Prostate gland (tissue), 2 donors: ENCODE measurements at regions not wholly inside any gene's neighbourhood (a gene's known extent, or its start where the extent isn't known, plus 50 kb on each side); places are given as distances from the start of the nearest gene placed in this dataset.

ENCODE experiments used
- DNase-seq: peaks from one replicate; pipeline ENCODE4 v3.0.0-alpha.2; 2019; ENCODE audit warnings: low spot score
- H3K27ac ChIP-seq, 2 donors: fragments of 200-600 bp; sonication (generic); 2 replicates each; pipeline ENCODE4 v1.5.1; 2017 to 2019
- H3K27me3 ChIP-seq: fragments of 200-600 bp; sonication (generic); replicated peaks from 2 replicates; pipeline ENCODE4 v1.5.1; 2019; ENCODE audit not compliant: insufficient read depth
- H3K36me3 ChIP-seq, 2 donors: fragments of 200-600 bp; sonication (generic); 1 replicate in 1 of 2; 2 replicates in 1 of 2; pipeline versions ENCODE4 v1.5.1 to v1.8.1; 2017 to 2019
- H3K4me1 ChIP-seq: fragments of 200-600 bp; sonication (generic); replicated peaks from 2 replicates; pipeline ENCODE4 v1.5.1; 2019
- H3K4me3 ChIP-seq, 2 donors: fragments of 200-600 bp; sonication (generic); 2 replicates each; pipeline ENCODE4 v1.5.1; 2017 to 2019
- H3K9me3 ChIP-seq: fragments of 200-600 bp; sonication (generic); 2 replicates; pipeline ENCODE4 v1.5.1; 2017
- CTCF ChIP-seq, 4 experiments: fragments of 200-600 bp in 2 of 4; fragments of 450-650 bp in 2 of 4; sonication (generic) in 2 of 4; IDR thresholded peaks; 1 replicate in 3 of 4; 2 replicates in 1 of 4; pipeline ENCODE4 v1.5.1; 2016 to 2019; ENCODE audit warnings: antibody characterized with exemption in 4 of 4, mild to moderate bottlenecking in 2 of 4, moderate library complexity in 2 of 4
- POLR2A ChIP-seq: fragments of 450-650 bp; IDR thresholded peaks from one replicate; pipeline ENCODE4 v1.6.1; 2016; ENCODE audit warnings: antibody characterized with exemption, mild to moderate bottlenecking
- POLR2AphosphoS5 ChIP-seq: sonication (generic); formaldehyde crosslinking; IDR thresholded peaks from one replicate; pipeline ENCODE4 v1.6.1; 2017; ENCODE audit warnings: antibody characterized with exemption
- WGBS: methylation state at CpG from one replicate; pipeline ENCODE4 v1.1.5; 2018; 5-methylcytosine and 5-hydroxymethylcytosine counted together
- intact Hi-C: fragments of 100-400 bp; cut with DNase I; formaldehyde crosslinking; loops from one replicate; pipeline ENCODE4 v1.14.2; 2022

- DNase-seq: no peak
- H3K4me1 ChIP-seq: no peaks in the 10 kb centered on the region
- 45% methylated on average over 5 of the region's 5 CpGs for WGBS
- H3K9me3 ChIP-seq: no peaks in the 10 kb centered on the region
- intact Hi-C loops: no loop called here
- TF ChIP-seq POLR2AphosphoS5 (no peak), CTCF (IDR thresholded peaks at IDR 0.05) (no peak)
- H3K27me3 ChIP-seq: no peaks in the 10 kb centered on the region
- H3K36me3 ChIP-seq: no peaks in the 10 kb centered on the region
- no peak overlapping the region for H3K27ac ChIP-seq
- no peak overlapping the region for H3K4me3 ChIP-seq
Measured at GRCh38 chr2:208584378-208584985, 177.9 kb downstream of the PTH2R start.

- WGBS: 85% methylated on average over 2 of the region's 2 CpGs
- no peaks in the 10 kb centered on the region for H3K9me3 ChIP-seq
Measured at GRCh38 chr2:208586516-208586915, 179.9 kb downstream of the PTH2R start.

GRCh38 chr2:208594642-208595385 is 188.2 kb downstream of the PTH2R start:
- no peak for TF ChIP-seq CTCF (IDR thresholded peaks at IDR 0.05)
- TF ChIP-seq POLR2AphosphoS5: no peak
- no peak for TF ChIP-seq POLR2A
- intact Hi-C loops: no loop called here
- H3K9me3 ChIP-seq: no peaks in the 10 kb centered on the region
- no peaks in the 10 kb centered on the region for H3K4me1 ChIP-seq
- no peak overlapping the region for H3K27ac ChIP-seq
- no peak overlapping the region for H3K4me3 ChIP-seq
- DNase-seq: no peak
- no peaks in the 10 kb centered on the region for H3K27me3 ChIP-seq
- H3K36me3 ChIP-seq: no peaks in the 10 kb centered on the region

More at GRCh38 chr2:208586516-208586915, 179.9 kb downstream of the PTH2R start:
- no peak for DNase-seq
- H3K4me1 ChIP-seq: no peaks in the 10 kb centered on the region
- no peak overlapping the region for H3K4me3 ChIP-seq
- TF ChIP-seq CTCF (IDR thresholded peaks at IDR 0.05) (no peak), POLR2A (no peak), POLR2AphosphoS5 (no peak)
- intact Hi-C loops: no loop called here
- no peak overlapping the region for H3K27ac ChIP-seq
- H3K36me3 ChIP-seq: no peaks in the 10 kb centered on the region
- H3K27me3 ChIP-seq: no peaks in the 10 kb centered on the region

- intact Hi-C loops: no loop called here
- H3K4me3 ChIP-seq: no peak overlapping the region
- H3K36me3 ChIP-seq: no peaks in the 10 kb centered on the region
- no peak for DNase-seq
- no peaks in the 10 kb centered on the region for H3K9me3 ChIP-seq
- H3K4me1 ChIP-seq: no peaks in the 10 kb centered on the region
- TF ChIP-seq POLR2AphosphoS5: no peak
- TF ChIP-seq POLR2A: no peak
- no peak for TF ChIP-seq CTCF (IDR thresholded peaks at IDR 0.05)
- H3K27me3 ChIP-seq: no peaks in the 10 kb centered on the region
- WGBS: 49% methylated on average over 3 of the region's 3 CpGs
- H3K27ac ChIP-seq: no peak overlapping the region
Measured at GRCh38 chr2:208595386-208596275, 189.0 kb downstream of the PTH2R start.
